ENCODE measurements at regions not wholly inside any gene's neighbourhood (a gene's known extent, or its start where the extent isn't known, plus 50 kb on each side); places are given as distances from the start of the nearest gene placed in this dataset.
A peak's percentile ranks its signal among the peaks of the same experiment; 100 is the strongest.

GRCh38 chr10:21019436-21019835, 122.3 kb upstream of the NEBL start:
- DNase-seq (ENCODE audit: low spot score), result no peak

GRCh38 chr10:21015851-21016250, 118.7 kb upstream of the NEBL start:
- no peak for DNase-seq (ENCODE audit: low spot score)

- no peak for DNase-seq (ENCODE audit: low spot score)
These were observed 117.0 kb upstream of the NEBL start for GRCh38 chr10:21014141-21014540.

GRCh38 chr10:21011433-21012018, 114.4 kb upstream of the NEBL start:
- DNase-seq (ENCODE audit: low spot score), result no peak

GRCh38 chr10:21010615-21011014, 113.5 kb upstream of the NEBL start:
- no peak for DNase-seq (ENCODE audit: low spot score)

GRCh38 chr10:21003240-21003822, 106.2 kb upstream of the NEBL start:
- DNase-seq (ENCODE audit: low spot score), result no peak

GRCh38 chr10:21002091-21002878, 105.2 kb upstream of the NEBL start:
- no peak for DNase-seq (ENCODE audit: low spot score)

GRCh38 chr10:20999699-21000098, 102.6 kb upstream of the NEBL start:
- DNase-seq (ENCODE audit: low spot score), result no peak

- no peak for DNase-seq (ENCODE audit: low spot score)
These were observed 100.9 kb upstream of the NEBL start for GRCh38 chr10:20998036-20998435.

- peak; percentile 53 for DNase-seq (ENCODE audit: low spot score)
These were observed 98.2 kb upstream of the NEBL start for GRCh38 chr10:20995123-20995987.

GRCh38 chr10:20993830-20994527, 96.9 kb upstream of the NEBL start:
- no peak for DNase-seq (ENCODE audit: low spot score)

GRCh38 chr10:20993389-20993788, 96.3 kb upstream of the NEBL start:
- DNase-seq (ENCODE audit: low spot score), result no peak

GRCh38 chr10:20991526-20991925, 94.4 kb upstream of the NEBL start:
- no peak for DNase-seq (ENCODE audit: low spot score)

- DNase-seq (ENCODE audit: low spot score), result no peak
These were observed 93.5 kb upstream of the NEBL start for GRCh38 chr10:20990604-20991003.

- DNase-seq (ENCODE audit: low spot score), result no peak
These were observed 91.4 kb upstream of the NEBL start for GRCh38 chr10:20988357-20988983.

- DNase-seq (ENCODE audit: low spot score), result no peak
These were observed 88.9 kb upstream of the NEBL start for GRCh38 chr10:20986049-20986448.

- no peak for DNase-seq (ENCODE audit: low spot score)
These were observed 87.6 kb upstream of the NEBL start for GRCh38 chr10:20984662-20985061.

GRCh38 chr10:20981419-20981953, 84.4 kb upstream of the NEBL start:
- DNase-seq (ENCODE audit: low spot score), result no peak

GRCh38 chr10:20978617-20979016, 81.5 kb upstream of the NEBL start:
- DNase-seq (ENCODE audit: low spot score), result no peak

GRCh38 chr10:20977300-20977699, 80.2 kb upstream of the NEBL start:
- DNase-seq (ENCODE audit: low spot score), result peak; percentile 77

- DNase-seq (ENCODE audit: low spot score), result no peak
These were observed 79.8 kb upstream of the NEBL start for GRCh38 chr10:20976891-20977290.
